ENCODE measurements at regions not wholly inside any gene's neighbourhood (a gene's known extent, or its start where the extent isn't known, plus 50 kb on each side); places are given as distances from the start of the nearest gene placed in this dataset.

DNA sequence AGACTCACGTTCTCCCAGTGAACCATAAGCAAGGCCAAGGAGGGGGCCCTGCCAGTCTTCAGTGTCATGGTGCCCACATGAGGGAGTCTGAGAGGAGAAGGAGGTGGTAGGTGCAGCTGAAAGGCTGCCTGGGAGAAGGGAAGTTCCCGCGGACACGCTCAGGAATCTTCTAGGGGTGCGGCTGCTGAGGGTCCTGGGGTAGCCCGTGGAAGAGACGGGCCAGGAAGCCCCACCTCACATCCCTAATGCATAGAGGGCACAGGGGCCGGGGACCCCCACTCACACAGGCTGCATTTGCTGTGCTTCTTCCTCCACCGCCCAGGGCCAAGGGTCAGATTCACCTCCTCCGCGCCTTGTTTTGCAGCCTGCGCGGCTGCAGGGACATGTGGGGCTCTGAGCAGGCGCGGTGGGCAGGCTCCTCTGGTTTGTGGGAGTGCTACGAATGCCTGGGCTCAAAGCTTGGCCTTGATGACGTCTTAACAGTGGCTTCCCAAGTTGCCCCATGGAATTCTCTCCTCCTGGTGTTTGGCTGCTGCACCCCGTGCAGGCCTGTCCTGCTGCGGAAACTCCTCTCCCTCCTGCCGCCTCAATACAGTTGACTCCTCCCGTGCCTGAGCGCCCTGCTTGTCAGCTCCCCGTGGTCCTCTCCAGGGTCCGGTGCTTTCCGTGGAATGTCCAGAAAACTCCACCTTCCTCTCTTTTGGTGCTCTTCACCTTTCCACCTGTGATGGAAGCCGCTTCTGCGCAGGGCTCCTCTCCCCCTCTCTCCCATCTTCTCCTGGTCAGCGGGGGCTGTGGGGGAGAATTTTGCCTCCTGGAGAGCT lies 95.7 kb downstream of the VAPA start:
- no peak for DNase-seq

DNA sequence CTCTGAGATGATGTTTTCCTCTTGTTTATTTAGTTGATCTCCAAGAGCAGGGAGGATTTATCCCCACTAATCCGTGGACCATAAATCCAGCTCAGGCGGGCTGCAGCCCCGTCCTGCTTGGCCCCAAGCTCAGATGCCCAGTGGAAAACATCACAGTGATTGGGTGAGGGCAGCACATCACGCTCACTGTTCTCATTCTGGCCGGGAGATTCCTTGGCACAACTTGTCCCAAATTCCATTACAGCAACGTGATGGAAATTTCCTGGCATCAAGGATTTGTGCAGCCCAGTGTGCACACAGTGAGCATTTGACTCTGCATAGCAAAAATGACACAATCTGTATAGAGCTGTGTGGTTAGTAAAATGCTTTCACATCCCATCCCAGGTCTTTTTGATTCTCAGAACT lies 96.8 kb downstream of the VAPA start:
- DNase-seq = no peak

DNA sequence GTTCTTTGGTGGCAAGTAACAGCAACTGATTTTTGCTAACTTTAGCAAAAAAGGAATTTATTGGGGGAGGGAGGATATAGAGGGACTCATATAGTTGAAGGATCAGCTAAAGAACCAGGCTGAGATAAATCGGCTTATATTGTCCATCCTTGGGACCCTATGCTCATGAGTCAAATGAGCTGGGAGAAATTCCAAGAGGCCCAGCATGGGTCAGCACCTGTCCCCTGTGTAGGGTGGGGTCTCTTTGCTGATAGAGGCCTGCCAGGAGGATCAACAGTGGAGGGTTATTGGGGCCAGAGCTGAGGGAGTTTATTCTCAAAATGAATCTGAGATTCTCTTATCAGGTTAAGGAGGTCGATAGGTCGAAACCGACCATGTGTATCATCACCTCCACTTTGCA lies 97.2 kb downstream of the VAPA start:
- DNase-seq = no peak

DNA sequence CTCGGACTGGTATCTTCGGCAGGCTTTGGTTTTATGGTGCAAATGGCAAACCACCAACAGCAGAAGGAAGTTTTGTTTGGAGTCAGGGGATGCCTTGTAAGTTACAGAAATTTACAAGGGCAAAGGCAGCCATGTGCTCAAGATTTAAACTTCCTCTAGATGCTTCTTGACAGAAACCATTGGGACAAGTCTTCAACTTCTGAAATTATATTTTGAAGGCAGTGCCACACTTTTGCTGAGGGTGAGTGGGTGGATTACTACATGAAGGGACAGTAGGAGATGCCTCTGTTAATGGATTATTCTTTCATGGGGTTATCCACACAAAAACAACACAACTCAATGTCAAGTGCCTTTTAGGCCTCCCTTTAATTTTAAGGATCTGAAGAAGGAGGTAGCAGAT lies 97.9 kb downstream of the VAPA start:
- DNase-seq = no peak

DNA sequence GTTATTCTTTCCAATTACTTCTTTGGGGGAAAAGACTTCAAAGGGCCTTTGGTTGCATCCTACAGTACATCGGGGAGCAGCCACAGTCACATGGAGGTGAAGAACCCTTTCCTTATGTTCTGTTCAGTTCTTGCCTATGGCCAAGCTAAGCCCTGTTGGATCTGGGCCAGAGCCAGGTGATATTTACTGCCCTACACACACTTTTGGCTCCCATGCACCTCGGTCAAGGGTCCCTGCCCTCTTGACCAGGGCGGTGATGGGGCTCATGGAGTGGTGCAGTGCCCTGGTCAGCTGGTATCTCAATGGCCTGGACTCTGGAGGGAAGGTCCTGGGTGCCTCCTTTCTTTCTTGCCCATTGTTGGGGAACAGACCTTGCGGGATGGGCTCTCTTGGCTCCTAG lies 98.7 kb downstream of the VAPA start:
- DNase-seq = no peak

DNA sequence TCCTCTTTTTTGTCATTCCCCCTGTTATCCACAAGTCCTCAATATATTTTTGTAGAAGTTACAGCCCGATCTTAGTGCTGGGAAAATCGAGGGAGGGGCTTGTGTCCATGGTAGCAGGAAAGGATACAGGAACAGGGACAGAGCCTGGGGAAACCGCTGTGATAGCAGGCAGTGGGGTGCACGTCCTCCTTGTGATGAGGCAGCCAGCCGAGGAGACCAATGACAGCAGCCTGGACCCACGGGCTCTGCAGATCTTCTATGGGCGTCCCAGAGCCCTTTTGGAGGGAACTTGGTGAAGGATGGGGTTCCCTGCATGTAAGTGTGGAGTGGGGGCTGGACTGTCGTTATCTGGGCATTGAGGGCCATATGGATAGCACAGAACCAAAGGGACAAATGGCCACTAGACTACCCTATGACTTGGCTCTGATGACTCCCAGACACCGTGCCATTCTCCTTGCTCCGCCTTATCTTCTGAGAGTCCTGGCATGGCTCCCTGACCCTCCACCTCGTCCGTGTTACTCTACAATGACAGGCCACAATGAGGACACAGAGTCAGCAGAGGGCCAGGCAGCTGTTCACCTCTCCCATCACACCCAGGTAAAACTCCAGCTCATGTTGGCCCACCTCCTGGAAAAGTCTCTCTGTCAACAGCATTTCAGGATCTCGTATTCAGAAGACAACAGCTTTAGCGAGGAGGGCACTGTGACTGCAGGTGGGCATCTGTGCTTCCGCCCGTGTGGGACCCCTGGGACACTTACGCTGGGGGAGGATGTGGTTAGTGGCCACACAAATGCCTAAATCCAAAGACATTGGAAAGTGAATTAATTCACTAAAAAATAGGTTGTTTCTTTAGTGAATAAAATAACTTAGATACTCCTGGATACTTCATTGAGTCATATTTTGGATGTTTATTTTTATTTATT lies 100.1 kb downstream of the VAPA start:
- DNase-seq = no peak

DNA sequence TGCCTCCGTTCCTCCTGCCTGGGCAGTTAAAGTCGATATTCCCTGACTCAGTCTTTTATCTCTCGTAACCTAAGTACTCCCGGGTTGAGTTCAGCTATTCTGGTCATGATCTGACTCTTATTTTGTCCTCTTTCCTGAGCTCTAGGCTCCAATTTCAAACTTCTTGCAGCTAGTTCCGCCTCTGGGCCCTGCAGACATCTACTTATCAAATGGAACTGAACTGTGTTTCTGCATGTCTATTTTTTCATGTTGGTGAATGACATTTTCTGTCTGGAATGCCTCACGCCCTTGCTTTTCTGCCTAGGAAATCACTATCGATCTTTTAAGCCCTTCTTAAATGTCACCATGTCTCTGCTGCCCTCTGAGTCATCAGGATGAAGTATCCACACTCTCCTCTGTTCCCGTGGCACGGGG lies 101.5 kb downstream of the VAPA start:
- no peak for DNase-seq

DNA sequence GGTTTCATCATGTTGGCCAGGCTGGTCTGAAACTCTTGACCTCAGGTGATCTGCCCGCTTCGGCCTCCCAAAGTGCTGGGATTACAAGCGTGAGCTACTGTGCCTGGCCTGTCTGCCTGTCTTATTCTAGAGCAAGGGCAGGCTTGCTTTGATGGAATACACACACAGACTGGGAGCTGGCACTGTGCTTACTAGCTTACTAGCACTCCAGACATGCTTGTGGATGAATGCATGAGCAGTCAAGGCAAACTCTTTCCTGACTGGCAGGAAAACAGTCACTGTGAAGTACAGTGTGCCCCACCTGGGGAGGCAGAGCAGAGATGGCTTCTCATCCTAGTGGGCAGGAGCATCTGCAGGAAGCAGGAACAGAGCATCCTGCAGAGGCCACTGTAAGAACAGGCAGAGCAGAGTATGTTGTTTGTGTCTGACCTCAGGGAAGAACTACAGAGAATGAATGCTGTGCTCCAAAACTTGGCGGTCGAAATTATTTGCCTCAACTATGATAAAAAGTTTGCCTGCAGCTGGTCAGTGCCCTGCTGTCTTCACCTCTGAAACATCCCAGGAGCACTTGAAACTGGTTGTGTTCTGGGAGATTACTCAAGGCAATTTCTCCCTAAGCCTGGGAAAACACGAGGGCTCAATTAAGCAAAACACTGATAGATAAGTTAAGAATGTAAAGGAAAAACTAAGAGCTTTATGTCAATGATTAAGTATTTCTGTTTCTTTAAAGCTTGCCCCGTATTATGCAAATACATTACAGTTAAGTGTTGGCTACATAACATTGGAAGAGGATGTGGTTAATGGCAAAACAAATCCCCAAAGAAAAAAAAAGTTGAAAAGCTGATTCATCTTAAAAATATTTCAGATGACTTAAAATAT lies 102.4 kb downstream of the VAPA start:
- DNase-seq = no peak

DNA sequence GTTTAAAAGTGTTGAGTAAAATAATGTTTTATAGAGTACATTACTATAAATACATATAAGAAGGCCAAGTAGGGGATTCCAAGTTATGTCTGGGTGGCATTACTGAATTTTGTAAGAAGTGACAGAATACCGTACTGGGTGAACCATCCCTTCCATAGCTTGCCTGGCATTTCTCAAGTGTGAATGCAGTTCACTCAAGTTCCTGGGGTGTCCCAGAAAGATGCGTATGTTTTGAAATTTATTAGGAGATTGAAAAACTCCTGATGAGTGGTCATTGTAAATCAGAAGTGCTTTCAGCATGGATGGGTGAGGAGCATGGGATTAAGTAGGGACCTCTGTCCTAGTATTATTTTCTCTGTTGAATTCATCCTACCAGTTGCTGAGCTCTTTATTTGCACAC lies 103.2 kb downstream of the VAPA start:
- DNase-seq = no peak

DNA sequence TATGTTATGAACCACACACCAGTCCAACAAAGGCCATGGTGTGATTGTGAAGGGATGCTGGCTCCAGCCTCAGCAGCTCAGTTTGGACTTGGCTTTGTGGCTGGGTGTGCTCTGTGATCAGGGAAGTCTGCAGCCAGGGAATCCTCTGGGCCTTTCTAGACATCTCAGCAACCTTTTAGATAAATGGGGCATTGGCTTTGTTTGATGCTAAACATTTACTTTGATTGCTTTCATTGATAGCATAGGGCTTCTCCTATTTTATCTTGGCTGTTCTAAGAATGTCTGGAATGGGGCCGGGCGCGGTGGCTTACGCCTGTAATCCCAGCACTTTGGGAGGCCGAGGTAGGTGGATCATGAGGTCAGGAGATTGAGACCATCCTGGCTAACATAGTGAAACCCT lies 104.5 kb downstream of the VAPA start:
- no peak for DNase-seq

DNA sequence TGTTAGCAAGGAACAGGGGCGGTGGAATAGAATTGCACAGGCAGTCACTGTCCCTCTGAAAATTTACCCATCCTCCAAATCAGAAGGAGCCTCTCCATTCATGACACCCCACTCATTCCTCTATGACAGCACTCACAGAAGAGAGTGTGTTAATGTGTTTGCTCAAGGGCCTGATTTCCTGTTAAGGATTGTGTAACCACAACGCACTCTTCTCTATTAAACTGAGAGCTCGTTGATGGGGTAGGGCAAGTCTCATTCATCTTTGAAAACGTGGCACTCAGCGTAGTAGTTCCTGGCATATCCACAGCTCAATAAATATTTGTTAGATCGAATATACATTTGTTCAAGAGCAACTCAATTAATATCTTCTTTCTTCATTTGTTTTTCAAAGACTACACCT lies 106.4 kb downstream of the VAPA start:
- no peak for DNase-seq

DNA sequence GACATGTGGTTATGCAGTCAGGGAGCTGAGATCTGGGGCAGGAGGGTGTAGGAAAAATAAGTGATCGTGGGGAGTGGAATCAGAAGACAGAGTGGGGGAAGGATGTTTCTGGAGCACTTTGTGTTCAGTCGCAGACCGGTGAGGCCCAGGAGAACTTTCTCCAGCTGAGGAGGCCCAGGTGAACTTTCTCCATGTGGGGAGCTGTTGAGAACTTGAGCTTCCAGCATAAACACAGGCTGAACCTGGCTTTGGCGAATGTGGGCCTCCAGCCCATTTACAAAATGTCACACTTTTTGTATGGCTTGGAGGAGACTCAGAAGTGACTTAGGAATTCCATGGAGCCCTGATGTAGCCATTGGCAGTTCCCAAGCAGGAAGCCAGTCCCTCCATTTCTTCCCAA lies 108.5 kb downstream of the VAPA start:
- no peak for DNase-seq

DNA sequence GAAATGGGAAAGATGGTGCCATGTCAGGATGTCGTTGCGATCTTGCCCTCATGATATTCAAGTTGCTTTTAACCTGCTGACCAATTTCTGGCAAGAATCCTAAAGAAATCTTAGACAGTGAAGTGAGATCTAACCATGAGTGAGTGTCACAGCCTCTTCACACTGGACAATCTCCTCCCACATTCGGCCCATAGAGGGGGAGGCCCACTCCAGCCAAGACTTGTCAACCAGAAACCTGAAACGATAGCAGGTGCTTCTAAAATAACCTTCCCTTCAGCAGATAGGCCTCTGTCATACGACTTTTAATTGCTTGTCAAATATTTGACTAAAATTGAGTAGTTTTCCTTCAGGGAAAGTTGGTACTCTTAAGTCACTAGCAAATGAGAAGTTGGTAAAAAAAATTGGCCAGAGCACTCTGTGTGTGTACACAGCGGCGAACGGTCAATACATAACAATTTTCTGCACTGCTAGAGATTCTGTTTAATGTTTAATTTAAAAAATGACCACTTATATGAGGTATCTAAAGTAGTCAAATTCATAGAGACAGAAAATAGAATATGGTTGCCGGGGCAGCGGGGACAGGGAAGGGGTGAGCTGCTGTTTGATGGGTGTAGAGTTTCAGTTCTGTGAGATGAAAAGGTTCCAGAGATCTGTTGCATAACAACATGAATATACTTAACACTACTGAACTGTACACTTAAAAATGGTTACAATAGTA lies 110.2 kb downstream of the VAPA start:
- no peak for DNase-seq

DNA sequence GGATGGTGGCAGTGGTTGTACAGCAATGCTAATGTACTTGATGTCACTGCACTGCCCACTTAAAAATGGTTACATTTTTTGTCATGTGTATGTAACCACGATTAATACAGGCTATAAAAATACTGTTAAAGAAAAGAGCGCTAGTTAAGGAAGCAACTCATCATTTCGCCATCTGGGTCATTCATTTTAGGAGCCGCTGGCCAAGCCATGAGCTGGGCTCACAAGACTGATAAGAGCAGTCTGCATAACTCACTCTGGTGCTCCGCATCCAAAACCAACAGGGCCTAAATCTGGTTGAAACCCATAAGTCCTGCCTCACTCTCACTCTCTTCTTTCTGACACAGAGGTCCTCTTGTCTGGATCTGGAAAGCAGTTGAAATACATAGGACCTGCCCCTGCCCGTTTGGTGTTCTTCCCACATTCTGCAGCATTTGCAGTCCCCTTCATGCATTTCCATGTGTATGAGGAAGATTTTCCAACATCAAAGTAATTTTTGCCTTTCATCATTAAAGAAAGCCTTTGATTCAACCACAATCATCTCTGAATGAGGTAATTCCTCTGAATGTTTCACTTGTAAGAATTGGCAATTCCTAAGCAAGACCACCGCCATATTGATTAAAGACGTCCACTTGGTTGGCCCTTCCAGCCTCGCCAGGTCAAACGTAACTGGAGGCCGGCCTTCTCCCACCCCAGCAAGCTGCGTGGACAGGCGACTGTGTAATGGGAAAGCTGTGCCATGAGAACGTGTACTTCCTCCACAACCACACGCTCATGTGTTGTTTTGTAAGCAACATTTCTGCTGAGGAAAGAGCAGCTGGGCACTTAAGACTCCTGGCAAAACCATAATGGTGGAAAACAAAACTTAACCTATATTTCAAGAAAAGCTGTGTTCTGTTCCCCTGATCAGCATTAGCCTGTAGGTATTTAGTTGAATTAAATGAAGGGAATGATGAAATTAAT lies 112.2 kb downstream of the VAPA start:
- DNase-seq = no peak

DNA sequence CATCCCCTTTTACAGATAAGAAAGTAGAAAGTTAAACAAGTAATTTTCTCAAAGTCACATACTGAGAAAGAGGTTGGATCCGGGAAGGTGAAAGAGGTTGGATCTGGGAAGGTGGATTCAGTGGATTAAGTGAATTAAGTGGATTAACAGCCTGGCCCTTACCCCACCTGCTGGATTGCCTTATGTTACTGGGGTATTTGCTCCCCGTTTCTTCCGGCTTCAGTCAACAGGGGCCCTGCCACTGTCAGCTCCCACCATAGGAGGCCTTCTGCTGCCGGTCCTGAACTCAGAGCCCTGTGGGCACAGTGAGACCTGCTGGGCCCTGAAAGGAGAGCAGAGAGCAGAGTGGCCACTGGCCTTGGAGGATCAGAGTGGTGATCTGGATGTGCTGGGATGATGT lies 113.2 kb downstream of the VAPA start:
- no peak for DNase-seq

DNA sequence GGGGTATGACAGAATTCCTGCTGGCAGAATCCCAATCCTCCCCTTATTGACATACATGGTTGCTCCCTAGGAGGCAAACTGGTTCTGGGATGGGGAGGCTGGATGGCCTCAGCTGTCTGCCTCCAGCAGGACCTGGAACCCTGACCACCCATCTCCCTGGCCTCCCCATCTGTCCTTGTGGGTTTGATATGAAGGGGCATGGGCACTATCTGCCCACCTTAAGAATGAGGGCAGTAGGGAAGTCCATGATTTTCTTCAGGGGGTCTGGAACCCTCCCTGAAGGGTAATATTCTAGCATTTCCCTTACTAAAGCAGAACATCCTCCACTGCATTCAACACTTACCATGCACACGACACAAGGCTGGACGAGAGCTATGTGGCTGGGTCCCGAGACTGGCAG lies 113.6 kb downstream of the VAPA start:
- no peak for DNase-seq

DNA sequence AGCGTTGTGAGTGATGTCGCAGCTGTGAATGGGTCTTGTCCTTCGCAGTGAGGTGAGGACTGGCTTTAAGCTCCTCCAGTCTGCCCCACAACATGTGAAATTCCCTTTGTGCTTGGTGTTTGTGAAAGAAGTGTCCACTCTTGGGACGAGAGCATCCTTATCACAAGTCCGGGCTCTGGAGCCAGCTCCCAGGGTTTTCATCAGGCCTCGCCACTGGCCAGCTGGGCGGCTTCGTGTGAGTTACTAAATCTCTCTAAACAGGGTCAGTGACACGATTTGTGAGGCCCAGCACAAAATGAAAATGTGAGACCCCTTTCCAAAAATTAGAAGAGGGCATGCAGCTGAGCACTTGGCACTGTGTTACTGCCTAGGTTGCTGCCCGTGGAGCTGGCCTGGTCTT lies 115.9 kb downstream of the VAPA start:
- DNase-seq = no peak

DNA sequence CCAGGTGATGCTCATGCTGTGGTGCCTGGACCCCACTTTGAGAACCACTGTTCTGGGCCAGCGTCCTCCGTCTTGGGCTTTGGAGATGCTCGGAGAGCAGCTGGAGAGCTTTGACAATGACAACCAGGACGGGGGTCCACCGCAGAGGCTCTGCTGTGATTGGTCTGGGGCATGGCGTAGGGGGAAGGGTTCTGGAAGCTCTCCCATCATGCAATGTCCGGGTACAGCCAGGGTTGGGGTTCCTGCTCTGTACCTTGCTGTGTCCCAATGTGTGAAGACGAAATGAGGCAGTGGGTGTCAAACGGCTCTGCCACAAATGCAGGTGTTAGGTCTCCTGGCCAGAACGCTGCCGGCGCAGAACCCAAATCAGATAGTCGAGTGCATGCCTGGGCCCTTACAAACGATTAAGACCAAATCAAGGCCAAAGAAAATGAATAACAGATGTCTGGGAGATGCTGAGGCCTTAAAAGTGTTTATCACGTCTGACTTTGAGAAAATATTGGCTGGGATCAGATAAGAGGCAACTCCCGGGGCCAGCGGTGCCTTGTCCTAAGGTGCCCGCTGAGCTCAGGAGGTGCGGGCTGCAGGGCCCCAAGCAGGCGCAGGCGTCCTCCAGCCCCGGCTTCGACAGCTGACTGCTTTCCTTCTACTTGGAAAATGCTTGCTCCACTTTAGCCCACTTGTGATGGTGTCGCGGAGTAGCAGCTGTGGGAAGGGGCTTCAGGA lies 117.2 kb downstream of the VAPA start:
- DNase-seq = no peak

DNA sequence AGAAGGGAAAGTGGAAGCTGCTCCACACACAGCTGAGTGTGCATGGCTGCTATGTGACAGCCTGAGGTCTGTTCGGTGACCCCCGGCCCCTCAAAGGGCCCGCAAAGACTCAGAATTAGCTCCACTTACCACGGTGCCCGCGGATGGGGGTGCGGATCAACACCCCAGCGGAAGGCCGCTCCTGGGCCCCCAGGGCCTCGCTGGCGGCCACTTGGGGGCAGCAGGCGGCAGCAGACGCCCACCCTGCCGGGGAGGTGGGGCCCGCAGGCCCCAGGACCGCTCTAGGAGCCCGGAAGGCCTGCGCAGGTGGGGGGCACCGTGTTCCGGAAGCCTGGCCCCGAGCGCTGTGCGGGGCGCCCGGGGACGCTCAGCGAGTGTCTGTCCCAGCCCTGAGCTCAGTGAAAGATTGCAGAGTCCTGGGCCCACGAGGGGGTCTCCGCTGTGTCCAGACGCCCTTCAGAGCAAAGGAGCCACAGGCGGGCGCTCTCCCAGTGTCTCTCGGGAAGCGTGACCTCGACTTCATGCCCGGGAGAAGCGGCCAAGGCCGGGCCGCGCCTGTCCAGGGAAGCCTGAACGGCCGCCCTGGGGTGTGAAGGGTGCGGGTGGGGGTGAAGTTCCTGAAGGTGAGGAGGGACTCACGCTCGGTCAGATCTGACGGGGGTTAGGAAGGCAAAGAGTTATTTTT lies 118.7 kb downstream of the VAPA start:
- peak; percentile 8 to 40 for DNase-seq

DNA sequence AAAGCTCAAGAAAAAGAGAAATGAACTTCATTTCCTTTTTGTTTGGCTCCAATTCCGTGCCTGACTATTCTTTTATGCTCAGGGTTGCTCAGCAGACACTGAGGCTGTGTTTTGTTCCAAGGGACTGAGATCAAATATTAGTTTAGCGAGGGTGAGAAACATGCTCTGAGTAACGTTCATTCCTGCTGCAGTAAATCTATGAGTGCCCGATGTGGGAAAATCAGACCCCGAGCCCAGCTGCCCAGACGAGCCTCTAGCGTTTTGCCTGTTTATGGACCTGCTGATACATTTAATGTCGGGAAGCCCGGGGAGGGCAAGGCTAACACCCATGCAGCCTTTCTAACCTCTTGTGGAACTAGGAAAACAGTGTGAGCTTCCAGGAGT lies 119.2 kb downstream of the VAPA start:
- DNase-seq = no peak

Measured in CD4-positive, alpha-beta T cell treated with Interferon alpha-2 for 1 hour (primary cell).